WTC11 (cell line): ENCODE measurements at regions not wholly inside any gene's neighbourhood (a gene's known extent, or its start where the extent isn't known, plus 50 kb on each side); places are given as distances from the start of the nearest gene placed in this dataset.

Experiments
- AFF4 ChIP-seq: sonication (generic); formaldehyde crosslinking; IDR thresholded peaks from 2 replicates; pipeline ENCODE4 v1.8.1; 2023; ENCODE audit warnings: mild to moderate bottlenecking, missing genetic modification reagents, borderline replicate concordance
- CREM ChIP-seq: sonication (generic); formaldehyde crosslinking; IDR thresholded peaks from 2 replicates; pipeline ENCODE4 v1.8.1; 2022; ENCODE audit warnings: mild to moderate bottlenecking, missing genetic modification reagents, moderate library complexity
- CTCF ChIP-seq: fragments of 200-600 bp; IDR thresholded peaks from 2 replicates; pipeline ENCODE4 v1.8.0; 2022; ENCODE audit warnings: antibody characterized with exemption
- E2F1 ChIP-seq: sonication (generic); formaldehyde crosslinking; IDR thresholded peaks from 2 replicates; pipeline ENCODE4 v1.8.0; 2022; ENCODE audit warnings: mild to moderate bottlenecking, missing genetic modification reagents
- E2F5 ChIP-seq: sonication (generic); formaldehyde crosslinking; IDR thresholded peaks from 2 replicates; pipeline ENCODE4 v1.8.1; 2022; ENCODE audit warnings: mild to moderate bottlenecking, moderate library complexity, missing genetic modification reagents
- ESRRA ChIP-seq: sonication (generic); formaldehyde crosslinking; IDR thresholded peaks from 2 replicates; pipeline ENCODE4 v1.8.1; 2022; ENCODE audit warnings: mild to moderate bottlenecking, missing genetic modification reagents, borderline replicate concordance
- ETV6 ChIP-seq: sonication (generic); formaldehyde crosslinking; IDR thresholded peaks from 2 replicates; pipeline ENCODE4 v1.8.1; 2022; ENCODE audit warnings: mild to moderate bottlenecking, missing genetic modification reagents
- IRF2 ChIP-seq: sonication (generic); formaldehyde crosslinking; IDR thresholded peaks from 2 replicates; pipeline ENCODE4 v1.8.0; 2022; ENCODE audit warnings: low read depth, missing genetic modification reagents, borderline replicate concordance
- NFYB ChIP-seq: sonication (generic); formaldehyde crosslinking; conservative IDR thresholded peaks from 2 replicates; pipeline ENCODE4 v1.8.0; 2022; ENCODE audit warnings: low read depth, missing genetic modification reagents
- NR2C2 ChIP-seq: sonication (generic); formaldehyde crosslinking; IDR thresholded peaks from 2 replicates; pipeline ENCODE4 v1.8.0; 2022; ENCODE audit warnings: mild to moderate bottlenecking, missing genetic modification reagents
- SMAD3 ChIP-seq: sonication (generic); formaldehyde crosslinking; IDR thresholded peaks from 2 replicates; pipeline ENCODE4 v1.8.0; 2022; ENCODE audit warnings: missing genetic modification reagents, mild to moderate bottlenecking, borderline replicate concordance
- ZNF263 ChIP-seq: sonication (generic); formaldehyde crosslinking; IDR thresholded peaks from 2 replicates; pipeline ENCODE4 v1.8.1; 2022; ENCODE audit warnings: low read depth, mild to moderate bottlenecking, moderate library complexity, missing genetic modification reagents

GRCh38 chr1:224047538-224047937, 66.4 kb upstream of the FBXO28 start:
- TF ChIP-seq CTCF (no peak), NR2C2 (CRISPR knock-in tag) (no peak), E2F5 (no peak), ZNF263 (CRISPR knock-in tag) (no peak), AFF4 (CRISPR knock-in tag) (no peak), ESRRA (CRISPR knock-in tag) (no peak), IRF2 (no peak), NFYB (CRISPR knock-in tag) (no peak), CREM (CRISPR knock-in tag) (no peak), E2F1 (no peak), ETV6 (no peak), SMAD3 (CRISPR knock-in tag) (no peak)
